ENCODE measurements at regions not wholly inside any gene's neighbourhood (a gene's known extent, or its start where the extent isn't known, plus 50 kb on each side); places are given as distances from the start of the nearest gene placed in this dataset.

- peak; percentile 89 for FAIRE-seq
- Histone ChIP-seq H3K23ac (ENCODE audit: insufficient read length) (no peak overlapping the region), H4K8ac (ENCODE audit: extremely low read depth, insufficient read depth, low read length) (no peak overlapping the region), H3K9me3 (ENCODE audit: insufficient read depth in 2 of 2, low read depth in 1 of 2, low read length in 1 of 2) (no peaks in the 10 kb centered on the region), H3K27ac (ENCODE audit: low read depth, low read length) (no peak overlapping the region), H3K18ac (ENCODE audit: extremely low read depth, low read length) (0 out of 2 replicates have a peak overlapping the region, but pooled peaks have one; percentile 51), H2AFZ (ENCODE audit: low read length) (peak overlapping the region; percentile 78; the same call in 1 of the 2 replicates), H2BK12ac (ENCODE audit: low read depth, low read length) (no peak overlapping the region), H3K79me1 (ENCODE audit: low read depth, low read length) (no peaks in the 10 kb centered on the region), H3K79me2 (ENCODE audit: control insufficient read depth in 1 of 2, insufficient read depth in 2 of 2, low read length in 2 of 2) (no peaks in the 10 kb centered on the region), H4K20me1 (replicated peaks in 1 of 2; ENCODE audit: control insufficient read depth in 1 of 2, insufficient read depth in 2 of 2, low read length in 2 of 2) (no peaks in the 10 kb centered on the region), H4K5ac (ENCODE audit: insufficient read length, low read depth, low read length) (peak overlapping the region; percentile 19), H3K4ac (replicated peaks; ENCODE audit: insufficient read length, low read depth, low read length) (no peak overlapping the region), H3K9ac (replicated peaks in 1 of 4; ENCODE audit: extremely low read depth in 1 of 4, low read depth in 3 of 4, low read length in 3 of 4) (no peak overlapping the region; a peak in 1 of 7 replicates), H3K4me1 (replicated peaks in 1 of 4; ENCODE audit: control insufficient read depth in 3 of 4, insufficient read depth in 4 of 4, low read length in 3 of 4) (peaks cover 3 to 9% (median 6%) of the 10 kb centered on the region in 4 experiments; a peak in 6 of 7 replicates), H2BK15ac (ENCODE audit: low read length) (no peak overlapping the region), H3K56ac (replicated peaks; ENCODE audit: insufficient read length, low read depth, low read length) (no peak overlapping the region), H3K23me2 (ENCODE audit: low read depth, low read length) (no peaks in the 10 kb centered on the region), H3K4me3 (ENCODE audit: extremely low read depth in 1 of 4, insufficient read depth in 2 of 4, low read depth in 3 of 4, low read length in 4 of 4) (peak overlapping the region in 1 of 4 experiments; percentile 13; a peak in 2 of 8 replicates), H4K91ac (replicated peaks; ENCODE audit: insufficient read length, low read length) (no peak overlapping the region), H3K27me3 (replicated peaks in 1 of 4; ENCODE audit: control insufficient read depth in 3 of 4, extremely low read depth in 1 of 4, insufficient read depth in 3 of 4, low read length in 3 of 4) (no peaks in the 10 kb centered on the region), H2AK5ac (ENCODE audit: low read depth, low read length) (no peak overlapping the region), H2BK20ac (ENCODE audit: low read length) (no peak overlapping the region), H3K14ac (ENCODE audit: insufficient read length) (no peak overlapping the region), H3K4me2 (ENCODE audit: insufficient read depth in 1 of 2, low read depth in 2 of 2, low read length in 2 of 2) (peak overlapping the region; percentile 0 to 44; a peak in 3 of 4 replicates), H2BK120ac (replicated peaks; ENCODE audit: low read depth, low read length) (no peak overlapping the region), H2BK5ac (ENCODE audit: low read depth, low read length) (no peak overlapping the region), H3K36me3 (ENCODE audit: control insufficient read depth in 2 of 4, insufficient read depth in 4 of 4, low read length in 3 of 4) (no peaks in the 10 kb centered on the region)
- 27% methylated on average over 18 of the region's 18 CpGs; no CpG with 5 or more reads in 1 of the 2 experiments for WGBS, 2 experiments (ENCODE audit: extremely low coverage in 1 of 2, insufficient coverage in 1 of 2, insufficient read length in 1 of 2, insufficient replicate concordance in 2 of 2, low coverage in 1 of 2, low lambda C conversion rate in 2 of 2, missing lambda C conversion rate in 1 of 2)
- ChIA-PET POLR2A (ENCODE audit: partially characterized antibody) (interaction anchor here (0.9 to 1.5 kb wide), 3 partner anchors 9 to 32 kb away, joined by 3 to 5 read pairs (median 4); no protein-coding TSS in a partner anchor), CTCF (ENCODE audit: partially characterized antibody) (interaction anchor here (0.5 to 2.4 kb wide), 38 partner anchors 10 to 1308 kb away, joined by 3 to 22 read pairs (median 3); no protein-coding TSS in a partner anchor)
- peak; percentile 43 to 85 for DNase-seq (ENCODE audit: low read depth in 1 of 2, low spot score in 2 of 2)
- TF ChIP-seq RFX5 (IDR thresholded peaks at IDR 0.05; ENCODE audit: borderline replicate concordance, low read depth, low read length) (no peak), PHF8 (conservative IDR thresholded peaks at IDR 0.05; ENCODE audit: low read depth, low read length) (no peak), TAF7 (optimal IDR thresholded peaks at IDR 0.05; ENCODE audit: borderline replicate concordance, low read depth, low read length) (no peak), KDM1A (IDR thresholded peaks at IDR 0.05; ENCODE audit: borderline replicate concordance, low read length) (no peak), RBBP5 (IDR thresholded peaks at IDR 0.05; ENCODE audit: borderline replicate concordance, low read depth, low read length) (no peak), SIX5 (IDR thresholded peaks at IDR 0.05; ENCODE audit: low read depth, low read length) (no peak), MAX (IDR thresholded peaks at IDR 0.05) (peak; percentile 50; the same call in 1 of the 2 replicates), RAD21 (IDR thresholded peaks at IDR 0.05 in 1 of 2, conservative IDR thresholded peaks at IDR 0.05 in 1 of 2; ENCODE audit: low read depth in 2 of 2, low read length in 2 of 2) (peak; percentile 85 to 89), CREB1 (IDR thresholded peaks at IDR 0.05) (no peak), FOSL1 (IDR thresholded peaks at IDR 0.05; ENCODE audit: insufficient read depth, low read depth, low read length) (no peak), SP2 (IDR thresholded peaks at IDR 0.05; ENCODE audit: low read length) (no peak)
Observed at GRCh38 chr1:61588736-61589672, 135.9 kb downstream of the TM2D1 start.
